K562 (cell line): ENCODE measurements at regions not wholly inside any gene's neighbourhood (a gene's known extent, or its start where the extent isn't known, plus 50 kb on each side); places are given as distances from the start of the nearest gene placed in this dataset.

ENCODE experiments used
- ATAC-seq: fragments of 200-7000 bp; cut with Tn5 transposase; 3 replicates; pipeline ENCODE4 v1.9.1; 2020; ENCODE audit warnings: moderate library complexity
- BruUV-seq: library from RNA; stranded (reverse); fragments of 400-500 nt; replicated peaks from 2 replicates; lab custom pipeline; 2021; lab: Mats Ljungman, UMichigan
- CTCF ChIA-PET: fragments of 300-600 bp; formaldehyde crosslinking; extraction: SDS; loops from one replicate; lab custom pipeline; 2021; ENCODE audit warnings: low intra/inter-chr PET ratio; lab: Yijun Ruan, JAX
- POLR2A ChIA-PET: fragments of 300-600, 350-650 bp; sonication (Branson Sonifier 250); formaldehyde crosslinking; extraction: SDS; loops from one replicate; lab custom pipeline; 2021; ENCODE audit warnings: antibody characterized with exemption, inconsistent platforms; lab: Yijun Ruan, JAX
- DNase-seq, 4 experiments: peaks; one replicate each; pipeline versions ENCODE4 v3.0.0 to v3.0.0-alpha.2; 2011 to 2018; ENCODE audit warnings: low spot score in 3 of 4, mixed read lengths in 3 of 4; ENCODE audit errors: extremely low read depth in 1 of 4
- FAIRE-seq: peaks from 2 replicates; lab custom pipeline; 2011; peaks lifted over from hg19 to GRCh38; lab: Jason Lieb, UNC
- H2AFZ ChIP-seq: 2 replicates; pipeline ENCODE4 v1.6.0; 2011; ENCODE audit warnings: low read depth, low read length, control low read depth, inconsistent platforms
- H3K27ac ChIP-seq: fragments of 200-600 bp; 3 replicates; pipeline ENCODE4 v1.8.0; 2011; ENCODE audit warnings: low read depth, mild to moderate bottlenecking, control low read depth, inconsistent platforms, low read length, moderate library complexity, mixed read lengths; ENCODE audit errors: extremely low read depth
- H3K27me3 ChIP-seq, 2 experiments: fragments of 300-600 bp in 1 of 2; 2 replicates in 1 of 2; 3 replicates in 1 of 2; pipeline versions ENCODE4 v1.6.0 to v1.8.0; 2011; ENCODE audit warnings: inconsistent platforms in 2 of 2, low read length in 2 of 2, mild to moderate bottlenecking in 1 of 2, mixed read lengths in 1 of 2, moderate library complexity in 1 of 2; ENCODE audit not compliant: control insufficient read depth in 2 of 2, insufficient read depth in 2 of 2
- H3K36me3 ChIP-seq: fragments of 300-600 bp; 3 replicates; pipeline ENCODE4 v1.8.0; 2011; ENCODE audit warnings: mild to moderate bottlenecking, low read length, inconsistent platforms; ENCODE audit not compliant: control insufficient read depth, insufficient read depth
- H3K4me1 ChIP-seq, 2 experiments: fragments of 200-600 bp in 1 of 2; replicated peaks in 1 of 2; 2 replicates in 1 of 2; 3 replicates in 1 of 2; pipeline versions ENCODE4 v1.5.1 to v1.8.0; 2011; ENCODE audit warnings: inconsistent platforms in 2 of 2, low read length in 2 of 2, mild to moderate bottlenecking in 1 of 2, mixed read lengths in 1 of 2, moderate library complexity in 1 of 2; ENCODE audit not compliant: control insufficient read depth in 2 of 2, insufficient read depth in 2 of 2
- H3K4me2 ChIP-seq: 2 replicates; pipeline ENCODE4 v1.6.1; 2011; ENCODE audit warnings: low read length, control low read depth, inconsistent platforms, mixed read lengths; ENCODE audit not compliant: insufficient read depth
- H3K4me3 ChIP-seq: fragments of 200-600 bp; sonication (generic), shearing (Covaris generic); 2 replicates; pipeline ENCODE4 v1.5.1; 2016; ENCODE audit warnings: control low read depth, inconsistent platforms
- H3K79me2 ChIP-seq: fragments of 200-600 bp; 3 replicates; pipeline ENCODE4 v1.8.0; 2011; ENCODE audit warnings: low read length, inconsistent platforms; ENCODE audit not compliant: control insufficient read depth, insufficient read depth
- H3K9ac ChIP-seq, 2 experiments: 2 replicates each; pipeline versions ENCODE4 v1.6.0 to v1.6.1; 2011; ENCODE audit warnings: low read depth in 2 of 2, low read length in 2 of 2, control low read depth in 1 of 2, inconsistent platforms in 1 of 2, mild to moderate bottlenecking in 1 of 2, mixed read lengths in 1 of 2; ENCODE audit not compliant: insufficient read depth in 1 of 2
- H3K9me1 ChIP-seq: one replicate; pipeline ENCODE4 v1.6.0; 2011; ENCODE audit warnings: inconsistent platforms, mild to moderate bottlenecking, low read length, moderate library complexity; ENCODE audit not compliant: control insufficient read depth, insufficient read depth
- H3K9me3 ChIP-seq: replicated peaks from 2 replicates; pipeline ENCODE4 v1.5.1; 2011; ENCODE audit warnings: low read depth, low read length, inconsistent platforms; ENCODE audit not compliant: control insufficient read depth, insufficient read depth
- H4K20me1 ChIP-seq: replicated peaks from 2 replicates; pipeline ENCODE4 v1.6.1; 2011; ENCODE audit warnings: low read length, inconsistent platforms, mixed read lengths; ENCODE audit not compliant: control insufficient read depth, insufficient read depth
- ADNP ChIP-seq: fragments of 200-800 bp; sonication (Bioruptor generic); IDR thresholded peaks from 2 replicates; pipeline ENCODE4 v1.6.1; 2016; ENCODE audit warnings: missing genetic modification characterization, missing compliant biosample characterization
- C11orf30 ChIP-seq: fragments of 450-650 bp; IDR thresholded peaks from 2 replicates; pipeline ENCODE4 v1.6.1; 2016; ENCODE audit warnings: low read depth, mild to moderate bottlenecking
- HNRNPL ChIP-seq: fragments of 200-400 bp; formaldehyde crosslinking; IDR thresholded peaks from 2 replicates; pipeline ENCODE4 v1.6.1; 2017; ENCODE audit warnings: low read depth, mild to moderate bottlenecking, low read length
- KAT8 ChIP-seq: fragments of 450-650 bp; IDR thresholded peaks from 2 replicates; pipeline ENCODE4 v1.6.1; 2016; ENCODE audit warnings: low read depth, mild to moderate bottlenecking
- MAFF ChIP-seq: IDR thresholded peaks from 2 replicates; pipeline ENCODE4 v1.6.1; 2012; ENCODE audit warnings: low read length, improper control_type of control experiment
- MAFG ChIP-seq: fragments of 450-650 bp; conservative IDR thresholded peaks from 2 replicates; pipeline ENCODE4 v1.6.1; 2016; ENCODE audit warnings: missing genetic modification characterization, missing compliant biosample characterization
- MAFK ChIP-seq: IDR thresholded peaks from 2 replicates; pipeline ENCODE4 v1.6.1; 2011; ENCODE audit warnings: low read length, improper control_type of control experiment
- PTTG1 ChIP-seq: fragments of 450-650 bp; IDR thresholded peaks from 2 replicates; pipeline ENCODE4 v1.6.1; 2016; ENCODE audit warnings: low read depth, mild to moderate bottlenecking, missing genetic modification characterization, missing compliant biosample characterization
- RUNX1 ChIP-seq: sonication (generic); IDR thresholded peaks from 2 replicates; pipeline ENCODE4 v1.6.1; 2016; ENCODE audit warnings: antibody characterized with exemption, low read depth
- WHSC1 ChIP-seq: IDR thresholded peaks from one replicate; pipeline ENCODE4 v1.6.1; 2012; ENCODE audit warnings: low read length, control low read depth, inconsistent platforms
- ZFP30 ChIP-seq: fragments of 250-450 bp; sonication (Bioruptor Pico); IDR thresholded peaks from 2 replicates; pipeline ENCODE4 v1.8.0; 2022; ENCODE audit warnings: moderate library complexity, mild to moderate bottlenecking, inconsistent platforms, borderline replicate concordance
- ZFX ChIP-seq: sonication (generic); formaldehyde crosslinking; IDR thresholded peaks from 2 replicates; pipeline ENCODE4 v1.8.0; 2022; ENCODE audit warnings: mild to moderate bottlenecking, missing genetic modification reagents, moderate library complexity
- ZNF24 ChIP-seq: fragments of 450-650 bp; IDR thresholded peaks from 2 replicates; pipeline ENCODE4 v1.6.1; 2016
- ZNF316 ChIP-seq: fragments of 450-650 bp; IDR thresholded peaks from 2 replicates; pipeline ENCODE4 v1.6.1; 2016
- ZNF551 ChIP-seq: fragments of 250-450 bp; sonication (Bioruptor Pico); IDR thresholded peaks from 2 replicates; pipeline ENCODE4 v1.5.0; 2021; ENCODE audit warnings: mild to moderate bottlenecking, moderate library complexity
- WGBS: fragments of 100-300 bp; shearing (Covaris generic); methylation state at CpG from one replicate; pipeline ENCODE4 v1.1.6; 2016; ENCODE audit warnings: low coverage, mixed read lengths; ENCODE audit not compliant: insufficient coverage; ENCODE audit errors: missing lambda C conversion rate; 5-methylcytosine and 5-hydroxymethylcytosine counted together
- in situ Hi-C: fragments of 300-500 bp; cut with MboI; formaldehyde crosslinking; loops from 4 replicates; pipeline ENCODE4 v1.15.0; 2018; ENCODE audit warnings: inconsistent platforms, mixed read lengths
- intact Hi-C: fragments of 100-400 bp; cut with micrococcal nuclease; formaldehyde crosslinking; loops from 2 replicates; pipeline ENCODE4 v1.14.2; 2022
- TF ChIP-seq, protein P1 (sequence below): fragments of 250-450 bp; sonication (Bioruptor Pico); IDR thresholded peaks from 2 replicates; pipeline ENCODE4 v1.5.0; 2021; ENCODE audit warnings: mild to moderate bottlenecking, moderate library complexity

DNA sequence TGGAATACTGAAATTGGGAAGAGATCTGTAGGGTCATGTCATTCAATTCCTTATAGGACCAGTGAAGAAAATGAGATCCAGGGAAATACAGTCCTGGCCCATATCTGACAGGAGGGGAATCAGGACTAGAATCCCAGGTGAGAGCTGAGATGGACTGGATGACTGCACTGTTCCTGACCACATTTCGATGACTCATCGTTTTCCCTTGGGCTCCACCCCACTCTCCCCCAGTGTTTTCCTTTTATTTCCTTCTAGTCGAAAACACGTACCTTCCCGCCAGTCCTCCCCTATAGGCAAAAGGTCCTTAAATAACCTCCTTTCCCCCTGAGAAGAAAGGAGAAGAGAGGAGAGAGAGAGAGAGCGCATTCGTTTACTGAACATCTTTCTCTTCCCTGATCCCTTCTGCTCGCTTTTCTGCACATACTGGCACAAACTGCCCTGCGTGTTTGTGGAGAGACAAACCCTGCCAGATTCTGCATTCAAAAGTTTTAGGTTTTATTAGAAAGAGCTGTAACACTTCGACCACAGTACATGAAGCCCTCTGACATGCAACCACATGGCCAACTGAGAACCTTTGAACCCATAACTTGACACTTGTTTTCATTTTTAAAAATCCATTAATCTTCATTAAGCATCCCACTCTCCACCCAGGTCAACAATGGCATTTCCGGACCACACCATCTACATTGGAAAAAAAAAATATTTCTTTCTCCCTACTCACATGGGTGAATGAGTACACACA is 565.7 kb downstream of the METTL15 start:
- no peak overlapping the region for H2AFZ ChIP-seq

More for the DNA sequence above, 565.7 kb downstream of the METTL15 start:
- H3K36me3 ChIP-seq: no peaks in the 10 kb centered on the region
- TF ChIP-seq MAFK (peak; percentile 61), ZNF551 (CRISPR knock-in tag) (no peak), MAFF (peak; percentile 46; the same call in 1 of the 2 replicates), MAFG (tag) (peak; percentile 42), WHSC1 (no peak), ZNF24 (no peak), ADNP (tag) (no peak), RUNX1 (no peak), ZNF316 (peak; percentile 59; the same call in 1 of the 2 replicates), HNRNPL (no peak), ZFP30 (CRISPR knock-in tag) (no peak), KAT8 (no peak), C11orf30 (peak; percentile 33; the same call in 1 of the 2 replicates), ZFX (no peak), PTTG1 (no peak)
- TF ChIP-seq, protein P1, sequence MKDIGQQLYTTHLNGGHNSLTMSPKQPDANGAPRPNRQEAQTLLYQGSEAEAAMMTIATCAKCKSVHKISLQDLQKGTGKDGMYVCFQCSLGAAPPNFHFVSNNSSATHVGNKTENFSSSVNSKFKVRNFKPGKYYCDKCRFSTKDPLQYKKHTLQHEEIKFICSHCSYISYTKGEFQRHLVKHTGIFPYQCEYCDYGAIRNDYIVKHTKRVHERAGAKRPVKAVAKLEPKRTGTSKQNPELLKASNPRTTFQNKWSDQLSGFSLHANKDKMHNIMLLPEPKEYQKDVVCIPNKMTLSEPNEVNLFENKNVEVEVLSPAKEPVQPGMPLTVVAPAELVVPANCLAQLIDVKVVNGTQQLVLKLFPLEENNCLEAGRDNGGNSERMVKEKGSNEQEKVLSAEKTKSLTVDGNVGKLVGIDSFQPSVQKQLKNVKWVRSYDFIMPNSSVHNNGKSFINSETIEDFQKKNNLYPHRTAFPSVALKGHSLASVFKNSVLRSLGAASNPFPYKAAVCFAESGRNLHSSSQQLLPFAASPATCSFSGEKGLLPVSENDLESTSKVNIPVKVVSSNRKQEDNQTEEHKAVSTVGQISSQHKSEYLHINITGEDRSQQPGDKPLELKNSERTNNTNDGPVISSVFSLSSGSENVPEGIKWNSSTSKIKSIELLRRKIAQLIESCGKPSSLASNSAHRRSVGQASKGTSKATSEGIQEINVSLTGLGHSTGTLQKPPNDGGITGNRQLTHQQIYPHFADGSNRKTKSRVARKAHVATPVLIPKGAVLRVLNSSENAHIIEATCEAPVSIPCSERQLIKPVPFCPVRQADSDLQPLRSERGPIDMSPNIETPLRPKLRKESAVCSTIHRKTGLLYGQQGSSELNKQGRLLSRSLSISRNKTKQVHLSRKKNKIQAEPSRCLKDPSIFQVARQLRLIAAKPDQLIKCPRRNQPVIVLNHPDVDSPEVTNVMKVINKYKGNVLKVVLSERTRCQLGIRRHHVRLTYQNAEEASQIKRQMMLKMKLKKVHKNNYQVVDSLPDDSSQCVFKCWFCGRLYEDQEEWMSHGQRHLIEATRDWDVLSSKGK (CRISPR knock-in tag): no peak
- WGBS: 0% methylated on average over 8 of the region's 11 CpGs
- BruUV-seq: no TSS peak
- no peaks in the 10 kb centered on the region for H3K9me3 ChIP-seq
- no peak overlapping the region for H3K4me3 ChIP-seq
- H3K9me1 ChIP-seq: no peaks in the 10 kb centered on the region
- ATAC-seq (no peak), FAIRE-seq (no peak), DNase-seq (no peak)
- H3K4me1 ChIP-seq: no peaks in the 10 kb centered on the region
- no peaks in the 10 kb centered on the region for H3K79me2 ChIP-seq
- intact Hi-C loops (no loop called here), in situ Hi-C loops (no loop called here)
- ChIA-PET CTCF (no interaction called here), POLR2A (no interaction called here)
- no peak overlapping the region for H3K9ac ChIP-seq
- H3K27ac ChIP-seq: no peak overlapping the region
- H4K20me1 ChIP-seq: no peaks in the 10 kb centered on the region
- no peak overlapping the region for H3K4me2 ChIP-seq
- H3K27me3 ChIP-seq: no peaks in the 10 kb centered on the region
